ENCODE measurements at regions not wholly inside any gene's neighbourhood (a gene's known extent, or its start where the extent isn't known, plus 50 kb on each side); places are given as distances from the start of the nearest gene placed in this dataset.

- TF ChIP-seq CTCF (IDR thresholded peaks at IDR 0.05): no peak
- TF ChIP-seq POLR2A (IDR thresholded peaks at IDR 0.05): no peak
- no peak for TF ChIP-seq POLR2AphosphoS5 (IDR thresholded peaks at IDR 0.05)
These were observed 155.4 kb downstream of the FOXL1 start for GRCh38 chr16:86733546-86734254.
